ENCODE measurements at regions not wholly inside any gene's neighbourhood (a gene's known extent, or its start where the extent isn't known, plus 50 kb on each side); places are given as distances from the start of the nearest gene placed in this dataset.

- TF ChIP-seq TAF1 (IDR thresholded peaks at IDR 0.05; ENCODE audit: borderline replicate concordance, insufficient read depth, low read length) (no peak), SIN3A (IDR thresholded peaks at IDR 0.05; ENCODE audit: borderline replicate concordance, insufficient read depth, low read length) (no peak), POLR2AphosphoS5 (IDR thresholded peaks at IDR 0.05; ENCODE audit: low read depth, low read length) (no peak), REST (IDR thresholded peaks at IDR 0.05; ENCODE audit: insufficient read depth in 1 of 2, low read depth in 2 of 2, low read length in 2 of 2) (no peak)
These were observed 182.2 kb upstream of the PCDH15 start for GRCh38 chr10:54983255-54983654.
